Umbilical cord (tissue), 1 donor: ENCODE measurements at regions not wholly inside any gene's neighbourhood (a gene's known extent, or its start where the extent isn't known, plus 50 kb on each side); places are given as distances from the start of the nearest gene placed in this dataset.
"Not testable (repeated sequence)": the region's sequence is repeated elsewhere in the genome, so short reads cannot be mapped to it uniquely, and the experiment has no call there.

Source experiments
- DNase-seq: peaks from one replicate; pipeline ENCODE4 v3.0.0-alpha.2; 2015; ENCODE audit warnings: low spot score

DNA sequence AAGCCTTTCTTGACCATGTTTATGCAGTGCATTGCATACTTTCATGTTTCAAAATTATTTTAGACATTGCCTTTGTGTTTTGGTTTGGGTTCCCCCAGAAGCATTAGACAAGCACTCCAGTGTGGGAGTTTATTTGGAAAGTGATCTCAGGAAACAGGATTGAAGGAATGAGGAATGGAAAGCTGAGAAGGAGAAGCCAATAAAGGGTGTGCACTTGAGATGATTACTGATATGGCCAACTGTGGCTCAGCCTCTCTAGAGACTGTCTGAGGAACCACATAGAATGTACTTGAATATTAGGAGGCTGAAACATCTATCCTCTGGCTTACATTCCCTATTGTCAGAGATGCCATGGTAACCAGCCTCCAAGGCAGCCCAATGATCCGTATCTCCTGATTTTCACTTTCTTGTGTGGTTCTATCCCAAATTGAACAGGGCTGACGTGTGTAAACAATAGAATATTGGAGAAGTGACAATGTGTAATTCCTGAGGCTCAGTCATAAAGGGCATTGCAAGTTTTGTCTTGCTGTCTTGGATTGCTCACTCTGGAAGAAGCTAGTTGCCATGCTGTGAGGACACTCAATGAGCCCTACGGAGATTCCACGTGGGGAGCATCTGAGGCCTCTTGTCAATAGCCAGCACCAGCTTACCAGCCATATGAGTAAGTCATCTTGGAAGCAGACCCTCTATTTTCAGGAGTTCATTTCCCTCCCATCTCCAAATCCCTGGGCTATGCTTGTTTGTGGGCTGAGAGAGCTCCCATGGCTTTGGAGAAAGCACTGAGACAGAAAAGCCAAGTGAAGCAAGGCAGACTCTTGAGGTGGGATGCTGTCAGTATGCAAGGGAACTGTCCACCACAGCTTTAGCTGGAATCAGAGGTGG is 84.7 kb downstream of the SCN11A start:
- no peak for DNase-seq

DNA sequence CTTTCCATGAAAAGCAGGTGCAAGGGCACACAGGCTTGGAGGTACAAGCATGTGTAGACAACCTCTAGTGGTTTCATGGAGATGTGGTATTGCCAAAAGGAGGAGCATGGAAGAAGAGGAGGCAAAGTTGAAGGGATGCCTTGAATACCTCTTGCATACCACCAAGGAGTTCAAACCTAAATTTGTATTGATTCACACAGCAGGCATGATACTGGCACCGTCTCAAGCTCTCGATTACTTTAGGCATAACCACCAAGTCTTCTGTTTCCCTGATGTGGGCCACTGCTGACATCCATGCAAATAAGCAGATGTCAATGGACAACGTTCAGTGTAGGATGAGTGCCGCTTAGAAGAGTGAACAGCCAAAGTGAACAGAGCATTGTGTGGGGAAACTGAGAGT is 87.1 kb downstream of the SCN11A start:
- DNase-seq: no peak

DNA sequence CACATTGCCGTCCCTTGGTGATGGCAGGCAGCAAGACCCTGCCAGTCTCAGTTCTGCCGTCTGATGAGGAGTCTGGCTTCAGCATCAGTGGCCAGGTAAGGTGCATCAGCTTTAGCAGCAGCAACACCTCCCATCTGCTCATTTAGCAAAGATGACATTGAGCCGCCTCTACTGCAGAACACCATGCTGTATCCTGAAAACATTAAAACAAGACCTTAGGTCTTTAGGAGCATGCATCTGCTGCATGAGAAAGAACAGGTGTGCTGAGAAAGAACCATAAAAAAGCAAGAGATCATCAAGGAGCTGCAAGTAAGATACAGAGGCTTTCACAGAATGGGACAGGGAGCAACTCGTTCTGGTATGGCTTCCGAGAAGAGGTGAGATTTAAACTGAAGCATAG is 87.5 kb downstream of the SCN11A start:
- DNase-seq: no peak

DNA sequence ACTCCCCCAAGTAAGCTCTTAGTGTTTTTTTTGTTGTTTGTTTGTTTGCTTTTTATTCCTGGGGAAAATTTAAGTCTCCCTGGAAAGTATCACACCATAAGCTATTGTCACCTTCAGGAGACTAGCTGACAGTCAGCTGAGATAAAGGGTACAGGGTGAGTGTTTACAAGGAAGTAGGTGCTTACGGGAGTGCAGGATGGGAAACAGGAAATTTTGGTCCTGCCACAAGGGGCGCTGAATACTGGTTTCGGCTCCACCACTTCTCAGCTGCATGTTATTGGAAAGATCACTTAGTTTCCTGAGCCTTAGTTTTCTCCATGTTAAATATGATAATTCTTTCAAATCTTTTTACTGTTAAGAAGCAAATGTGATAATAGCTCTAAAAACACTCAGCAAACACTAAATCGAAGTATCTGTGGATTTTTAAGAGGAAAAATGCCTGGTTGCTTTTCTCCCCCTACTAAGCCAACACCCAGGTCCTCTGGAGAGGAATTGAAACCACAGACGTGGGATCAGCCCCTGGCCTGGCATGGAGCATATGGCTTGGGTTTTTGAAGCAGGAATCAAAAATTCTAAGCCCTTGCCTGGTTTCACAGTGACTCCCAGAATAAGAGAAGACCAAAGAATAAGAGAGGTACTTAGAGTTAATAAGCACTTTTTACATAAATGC is 90.7 kb downstream of the SCN11A start:
- peak; percentile 44 for DNase-seq

DNA sequence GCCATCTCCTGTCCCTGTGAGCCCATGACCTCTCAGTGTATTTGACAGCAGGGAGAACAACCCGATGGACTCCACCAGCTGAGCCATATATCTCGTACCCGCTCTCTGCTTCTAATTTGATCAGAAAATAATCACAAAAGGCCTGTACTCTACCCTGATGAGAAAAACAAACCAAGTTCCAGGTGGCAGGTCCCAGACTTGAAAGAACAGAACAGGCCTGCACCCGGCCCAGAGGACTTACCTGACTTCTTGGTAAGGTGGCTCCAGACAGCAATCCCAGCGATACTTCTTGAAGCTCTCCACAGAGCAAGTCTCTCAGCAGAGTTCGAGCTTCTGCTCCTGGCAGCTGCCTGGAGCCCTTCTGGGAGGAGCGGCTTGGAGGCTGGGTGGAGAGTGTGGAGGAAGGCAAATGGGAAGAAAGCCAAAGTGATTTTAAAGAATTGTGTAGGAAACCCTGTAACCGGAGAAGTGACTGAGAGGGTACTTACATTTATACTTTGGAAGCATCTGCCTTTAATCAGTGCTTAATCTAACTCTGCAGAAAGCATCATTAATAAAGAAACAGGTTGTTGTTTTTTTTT is 91.6 kb downstream of the SCN11A start:
- DNase-seq: peak; percentile 12

DNA sequence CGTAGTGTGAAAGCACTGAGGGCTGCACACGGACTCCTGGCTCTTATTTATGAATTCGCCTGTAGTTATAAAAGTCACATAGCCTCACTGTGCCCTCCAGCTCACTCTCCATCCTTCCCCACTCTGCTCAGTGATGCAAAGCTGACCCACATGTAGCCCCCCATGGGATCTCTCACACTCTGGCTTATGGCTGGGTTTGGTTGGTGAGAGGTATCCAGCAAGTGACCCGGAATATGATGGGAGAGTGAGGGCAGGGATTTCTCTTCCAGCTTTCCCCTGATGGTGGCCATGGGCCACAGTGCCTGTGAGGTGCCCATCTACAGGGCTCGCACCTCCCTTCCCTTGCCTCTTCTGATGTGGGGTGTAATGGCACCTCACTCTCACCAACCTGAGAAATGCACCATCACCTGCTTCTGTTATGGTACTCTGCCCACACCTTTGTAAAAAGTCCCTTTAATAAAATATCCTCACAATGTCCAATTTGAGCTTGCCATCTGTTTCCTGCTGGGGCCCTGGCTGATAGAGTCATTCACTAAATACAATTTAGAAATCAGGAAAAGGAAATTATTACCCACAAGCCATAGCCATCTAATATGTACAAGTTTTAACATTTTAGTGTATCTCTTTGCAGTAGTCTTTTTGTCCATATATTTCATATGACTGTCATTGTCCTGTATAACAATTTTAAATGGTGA is 93.6 kb downstream of the SCN11A start:
- no peak for DNase-seq

DNA sequence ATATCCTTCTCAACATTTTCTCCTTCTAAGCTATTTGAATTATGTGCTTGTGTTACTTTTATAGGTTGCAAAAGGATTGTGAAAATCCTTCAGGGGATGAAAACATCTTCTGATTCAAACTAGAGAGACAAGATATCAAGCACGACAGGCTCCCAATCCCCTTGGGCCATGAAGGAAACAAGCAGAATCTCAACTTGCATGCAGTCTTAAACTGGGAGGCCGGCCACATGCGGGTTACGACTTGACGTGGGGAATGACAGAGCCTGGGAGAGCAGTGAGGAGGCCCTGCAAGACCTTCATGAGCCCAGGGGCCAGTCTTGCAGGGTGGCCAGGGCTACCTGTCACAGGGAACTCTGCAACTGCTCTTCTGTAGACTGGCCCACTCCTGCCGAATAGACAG is 94.4 kb downstream of the SCN11A start:
- DNase-seq: peak; percentile 8

DNA sequence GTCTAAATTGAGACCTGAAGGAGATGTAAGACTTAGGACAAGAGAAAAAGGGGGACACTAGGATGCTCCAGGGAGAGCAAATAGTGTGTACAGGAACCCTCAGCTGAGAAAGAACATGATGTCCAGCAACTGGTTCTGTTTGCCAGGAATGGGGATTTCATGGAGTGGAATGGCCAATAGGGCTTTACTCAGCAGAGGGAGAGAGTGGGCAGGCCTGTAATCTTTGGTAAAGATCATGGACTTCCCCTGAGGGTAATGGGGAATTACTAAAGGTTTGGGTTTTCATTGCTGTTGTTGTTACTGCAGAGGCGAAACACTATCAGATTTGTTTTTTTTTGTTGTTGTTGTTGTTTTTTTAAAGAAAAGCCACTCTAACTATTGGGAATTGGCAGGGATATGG is 99.0 kb downstream of the SCN11A start:
- no peak for DNase-seq

DNA sequence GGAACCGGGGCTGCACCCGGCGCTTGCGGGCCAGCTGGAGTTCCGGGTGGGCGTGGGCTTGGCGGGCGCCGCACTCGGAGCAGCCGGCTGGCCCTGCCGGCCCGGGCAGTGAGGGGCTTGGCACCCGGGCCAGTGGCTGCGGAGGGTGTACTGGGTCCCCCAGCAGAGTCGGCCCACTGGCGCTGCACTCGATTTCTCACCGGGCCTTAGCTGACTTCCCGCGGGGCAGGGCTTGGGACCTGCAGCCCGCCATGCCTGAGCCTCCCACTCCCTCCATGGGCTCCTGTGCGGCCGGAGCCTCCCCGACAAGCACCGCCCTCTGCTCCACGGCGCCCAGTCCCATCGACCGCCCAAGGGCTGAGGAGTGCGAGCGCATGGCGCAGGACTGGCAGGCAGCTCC is 100.6 kb downstream of the SCN11A start:
- not testable (repeated sequence) for DNase-seq

DNA sequence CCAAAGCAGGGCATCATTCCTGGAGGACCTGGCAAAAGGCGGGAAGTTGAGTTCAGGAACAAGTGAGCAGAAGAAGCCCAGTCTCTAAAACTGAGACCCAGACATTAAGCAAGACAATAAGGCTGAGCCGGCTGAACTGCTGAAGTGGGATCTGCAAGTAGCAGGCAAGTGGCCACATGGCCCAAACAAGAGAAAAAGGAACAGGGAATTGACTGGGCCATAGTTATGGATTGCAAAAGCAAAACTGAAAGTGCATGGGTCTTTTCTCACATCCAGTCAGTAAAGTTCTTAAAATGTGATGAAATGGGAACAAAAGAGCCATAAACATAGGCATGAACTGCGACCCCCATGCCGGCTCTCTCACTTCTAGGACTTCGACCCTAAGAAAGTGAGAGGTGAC is 101.2 kb downstream of the SCN11A start:
- DNase-seq: no peak

DNA sequence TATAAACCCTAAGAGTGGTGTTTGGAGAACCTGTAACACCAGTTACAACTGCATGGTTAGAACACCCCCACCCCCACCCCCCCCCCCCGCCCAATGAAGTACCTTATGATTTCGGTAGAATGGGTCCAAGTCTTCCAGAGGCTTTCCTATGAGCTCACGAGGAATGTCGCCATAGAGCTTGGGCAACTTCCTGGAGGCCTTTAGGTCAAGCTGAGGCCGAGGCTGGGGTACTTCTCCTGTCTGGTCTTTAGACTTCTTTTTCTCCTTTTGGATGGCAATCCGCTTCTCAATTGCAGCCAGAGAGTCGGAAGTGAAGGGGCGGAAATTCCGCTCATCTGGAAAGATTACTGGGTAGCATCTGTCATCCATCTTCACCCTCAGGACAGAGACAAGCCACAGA is 101.8 kb downstream of the SCN11A start:
- no peak for DNase-seq

DNA sequence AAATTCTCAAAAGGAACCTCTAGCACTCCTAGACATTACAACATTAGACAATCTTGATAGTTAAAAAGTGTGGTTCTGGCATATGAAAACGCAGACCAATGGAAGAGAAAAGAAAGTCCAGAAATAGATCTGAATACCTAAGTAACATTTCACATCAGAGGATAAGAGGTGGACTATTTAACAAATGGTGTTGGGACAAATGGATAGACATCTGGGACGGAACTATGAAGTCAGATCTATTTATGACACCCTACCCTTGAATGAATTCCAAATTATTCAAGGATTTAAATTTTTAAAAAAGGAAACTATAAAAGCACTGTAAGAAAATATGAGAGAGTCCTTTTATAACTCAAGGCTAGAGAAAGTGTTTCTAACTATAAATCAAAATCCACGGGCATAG is 111.3 kb downstream of the SCN11A start:
- DNase-seq: no peak

DNA sequence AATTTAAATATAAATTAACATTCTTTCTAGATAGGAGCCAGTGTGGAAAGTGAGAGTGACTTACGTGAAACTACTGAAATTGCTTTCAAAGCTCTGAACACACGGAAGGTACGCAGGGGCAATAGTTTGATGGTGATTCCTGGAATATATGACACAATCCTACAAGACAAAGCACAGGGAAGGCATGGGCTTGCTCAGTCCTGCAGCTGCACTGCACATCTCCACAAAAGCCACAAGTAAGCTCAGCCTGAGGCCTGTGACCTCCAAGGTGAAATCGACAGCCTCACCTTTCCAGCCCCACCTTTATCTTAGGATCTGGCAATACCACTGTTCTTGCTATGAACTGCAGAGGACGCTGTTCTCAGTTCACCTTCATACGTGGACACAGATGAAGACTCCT is 109.3 kb upstream of the SCN10A start:
- no peak for DNase-seq

DNA sequence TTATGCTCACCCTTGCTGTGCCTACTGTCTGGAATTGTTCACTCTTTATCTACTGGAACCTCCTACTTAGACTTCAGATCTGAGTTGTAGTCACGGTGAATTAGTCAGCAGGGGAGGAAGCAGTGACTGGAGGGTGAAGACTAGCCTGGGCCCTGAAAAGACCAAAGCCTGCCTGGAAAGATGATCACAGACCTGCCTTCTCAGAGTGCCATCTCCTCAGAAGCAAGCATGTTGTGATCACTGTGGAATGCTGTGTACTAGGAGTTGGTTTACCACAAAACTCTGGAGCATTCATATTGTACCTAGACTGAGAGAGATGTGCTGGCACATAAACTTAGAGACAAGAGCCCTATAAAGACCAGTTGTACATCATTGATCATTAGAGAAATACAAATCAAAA is 100.7 kb upstream of the SCN10A start:
- DNase-seq: no peak

DNA sequence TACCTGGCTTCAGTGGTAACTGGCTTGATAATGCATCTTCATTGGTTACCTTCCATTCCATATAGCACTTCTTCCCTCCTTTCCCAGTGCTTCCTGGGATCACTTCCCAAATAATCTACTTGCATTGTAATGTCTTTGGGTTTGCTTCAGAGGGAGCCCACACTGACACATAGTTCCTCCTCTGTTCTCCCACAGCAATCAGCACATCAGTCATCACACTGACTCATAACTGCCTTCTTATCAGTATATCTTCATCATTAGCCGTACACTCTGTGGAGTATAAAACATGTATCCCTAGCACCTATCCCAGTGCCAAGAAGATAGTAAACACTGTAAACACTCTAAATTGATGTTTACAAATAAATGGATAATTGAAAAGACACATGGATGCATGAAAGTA is 91.4 kb upstream of the SCN10A start:
- DNase-seq: no peak

DNA sequence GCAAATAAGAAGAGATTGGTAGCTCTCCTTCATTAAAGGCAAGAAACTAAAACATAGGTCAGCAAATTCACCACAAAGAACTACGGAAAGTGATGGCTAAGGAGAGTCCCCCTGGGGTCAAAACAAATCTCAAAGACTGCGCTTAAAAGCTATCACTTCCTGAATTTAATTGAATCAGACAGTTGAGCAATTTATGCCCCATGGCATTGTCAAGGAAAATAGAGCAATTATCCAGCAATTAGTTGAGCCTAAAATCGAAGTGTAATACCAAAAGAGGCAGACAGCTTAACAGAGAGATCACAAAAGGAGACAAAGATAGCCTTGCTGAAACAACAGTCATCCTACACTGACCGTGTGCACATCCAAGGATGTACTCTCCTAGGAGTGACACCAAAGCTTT is 74.4 kb upstream of the SCN10A start:
- DNase-seq: no peak

DNA sequence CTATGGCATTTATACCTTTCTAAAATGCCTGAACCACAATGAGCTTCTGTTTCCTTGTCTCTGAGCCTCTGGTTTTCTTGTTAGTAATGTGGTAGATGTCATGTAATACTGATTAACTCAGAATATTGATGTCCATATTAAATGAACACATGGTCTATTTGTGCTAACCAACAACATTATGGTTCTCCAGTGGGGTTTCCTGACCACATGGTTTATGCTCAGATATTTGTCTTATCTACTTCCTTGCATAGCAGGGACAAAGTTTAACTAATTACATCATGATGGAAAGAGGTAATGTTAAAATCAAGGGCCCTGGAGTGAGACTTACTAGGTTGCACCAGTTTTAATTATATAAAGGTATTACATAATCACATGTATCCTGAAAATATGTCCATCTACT is 62.6 kb upstream of the SCN10A start:
- no peak for DNase-seq
